ENCODE measurements at regions not wholly inside any gene's neighbourhood (a gene's known extent, or its start where the extent isn't known, plus 50 kb on each side); places are given as distances from the start of the nearest gene placed in this dataset.
"Not testable (repeated sequence)": the region's sequence is repeated elsewhere in the genome, so short reads cannot be mapped to it uniquely, and the experiment has no call there.

DNA sequence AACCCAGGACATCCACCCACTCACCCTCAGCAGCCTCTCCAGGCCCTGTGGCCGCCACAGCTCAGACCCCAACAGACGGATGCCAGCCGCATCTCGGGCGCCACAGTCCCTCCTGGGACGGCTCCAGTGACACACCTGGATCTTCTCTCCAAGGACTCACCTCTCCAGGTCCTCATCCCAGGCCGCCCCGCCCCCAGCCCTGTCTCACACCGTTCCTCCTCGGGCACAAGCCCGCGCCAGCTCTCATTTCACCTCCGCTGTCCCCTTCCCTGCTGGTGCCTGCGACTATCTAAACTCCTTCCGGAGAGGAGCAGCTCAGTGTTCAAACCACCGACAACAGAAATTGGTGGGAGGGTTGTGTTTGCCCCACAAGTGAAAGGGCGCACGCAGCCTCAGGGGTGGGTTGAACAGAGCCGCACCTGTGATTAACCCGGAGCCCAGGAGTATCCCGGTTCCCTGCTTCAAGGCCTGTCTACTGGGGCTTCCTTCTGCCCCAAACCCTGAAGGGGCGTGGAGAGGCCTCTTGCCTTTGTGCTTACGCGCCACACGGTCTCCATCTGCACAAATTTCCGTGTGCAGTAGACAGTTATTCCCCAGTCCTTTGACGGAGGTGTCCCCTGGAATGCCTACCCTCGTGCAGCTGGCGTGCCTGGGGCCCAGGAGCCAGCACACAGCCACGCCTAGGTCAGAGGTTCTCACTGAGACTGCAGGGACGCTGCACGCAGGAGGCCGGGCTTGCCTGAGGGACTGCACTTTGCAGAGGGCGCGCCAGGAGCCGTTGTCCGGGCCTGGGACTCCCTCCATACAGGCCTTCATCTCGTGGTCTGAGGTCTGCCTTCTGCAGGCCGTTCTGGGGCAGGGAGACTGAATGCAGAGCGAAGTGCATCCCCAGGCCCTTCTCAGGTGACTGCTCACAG lies 232.7 kb downstream of the DLL1 start:
- no peak overlapping the region for H3K4me2 ChIP-seq (ENCODE audit: low read depth, low read length, poor library complexity, severe bottlenecking)
- no peaks in the 10 kb centered on the region for H3K79me2 ChIP-seq (ENCODE audit: insufficient read depth, low read length)
- no peaks in the 10 kb centered on the region for H4K20me1 ChIP-seq (ENCODE audit: low read depth, low read length)
- no peak overlapping the region for H3K4me3 ChIP-seq (ENCODE audit: insufficient read depth, low read length, poor library complexity, severe bottlenecking)
- H3K9ac ChIP-seq (ENCODE audit: low read length), result no peak overlapping the region
- H3K36me3 ChIP-seq (ENCODE audit: low read length), result no peaks in the 10 kb centered on the region
- no peaks in the 10 kb centered on the region; the same call in 1 of the 2 replicates for H3K9me3 ChIP-seq (ENCODE audit: insufficient read depth, low read length)
- H3F3A ChIP-seq (ENCODE audit: insufficient read depth), result no peaks in the 10 kb centered on the region
- no peak for TF ChIP-seq CTCF (IDR thresholded peaks at IDR 0.05; ENCODE audit: insufficient read depth, low read length, poor library complexity, severe bottlenecking)
- TF ChIP-seq EZH2phosphoT487 (conservative IDR thresholded peaks at IDR 0.05; ENCODE audit: low read length), result no peak
- no peaks in the 10 kb centered on the region for H3K27me3 ChIP-seq (ENCODE audit: low read length)
- H3K9me2 ChIP-seq (replicated peaks; ENCODE audit: insufficient read depth, low read length), result no peaks in the 10 kb centered on the region
- H3K27ac ChIP-seq (ENCODE audit: low read depth, low read length), result no peak overlapping the region
- H2AFZ ChIP-seq (ENCODE audit: low read depth, low read length, severe bottlenecking), result no peak overlapping the region

DNA sequence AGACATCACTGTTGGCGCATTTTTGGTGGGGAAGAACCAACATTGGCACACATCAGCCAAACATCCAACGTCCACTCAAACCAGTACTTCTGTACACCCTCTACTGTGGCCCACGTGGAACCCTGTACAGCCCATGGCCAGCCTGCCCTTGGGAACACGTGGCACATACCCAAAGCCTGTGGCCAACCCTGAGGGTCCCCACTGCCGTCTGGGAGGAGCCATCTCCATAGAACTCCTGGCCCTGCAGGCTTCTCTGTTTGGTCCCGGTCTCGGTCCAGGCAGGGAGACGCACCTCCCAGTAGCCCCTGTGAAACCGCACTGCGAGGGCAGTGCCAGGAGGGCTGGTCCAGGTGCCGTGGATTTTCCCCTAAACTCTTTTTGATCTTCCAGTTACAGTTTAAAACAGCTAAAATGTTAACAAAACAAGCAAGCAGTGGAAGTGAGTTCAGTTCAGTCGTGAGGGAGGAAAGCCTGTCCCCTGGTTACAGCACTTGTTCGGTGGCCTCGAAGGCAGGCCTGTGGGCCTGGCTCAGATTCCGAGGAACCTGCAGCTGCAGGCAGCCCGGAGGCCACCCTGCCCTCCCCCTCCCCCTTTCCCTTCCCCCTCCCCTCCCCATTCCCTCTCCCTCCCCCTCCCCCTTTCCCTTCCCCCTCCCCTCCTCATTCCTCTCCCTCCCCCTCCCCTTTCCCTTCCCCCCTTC lies 233.7 kb downstream of the DLL1 start:
- H2AFZ ChIP-seq (ENCODE audit: low read depth, low read length, severe bottlenecking), result no peak overlapping the region
- H3K79me2 ChIP-seq (ENCODE audit: insufficient read depth, low read length), result no peaks in the 10 kb centered on the region
- no peaks in the 10 kb centered on the region for H4K20me1 ChIP-seq (ENCODE audit: low read depth, low read length)
- H3K9ac ChIP-seq (ENCODE audit: low read length), result no peak overlapping the region
- no peaks in the 10 kb centered on the region; the same call in 1 of the 2 replicates for H3K9me3 ChIP-seq (ENCODE audit: insufficient read depth, low read length)
- TF ChIP-seq CTCF (IDR thresholded peaks at IDR 0.05; ENCODE audit: insufficient read depth, low read length, poor library complexity, severe bottlenecking), result no peak
- no peaks in the 10 kb centered on the region for H3K36me3 ChIP-seq (ENCODE audit: low read length)
- no peaks in the 10 kb centered on the region for H3K27me3 ChIP-seq (ENCODE audit: low read length)
- no peak overlapping the region for H3K27ac ChIP-seq (ENCODE audit: low read depth, low read length)
- no peaks in the 10 kb centered on the region for H3K9me2 ChIP-seq (replicated peaks; ENCODE audit: insufficient read depth, low read length)
- no peak overlapping the region for H3K4me2 ChIP-seq (ENCODE audit: low read depth, low read length, poor library complexity, severe bottlenecking)
- no peaks in the 10 kb centered on the region for H3F3A ChIP-seq (ENCODE audit: insufficient read depth)
- H3K4me3 ChIP-seq (ENCODE audit: insufficient read depth, low read length, poor library complexity, severe bottlenecking), result no peak overlapping the region

DNA sequence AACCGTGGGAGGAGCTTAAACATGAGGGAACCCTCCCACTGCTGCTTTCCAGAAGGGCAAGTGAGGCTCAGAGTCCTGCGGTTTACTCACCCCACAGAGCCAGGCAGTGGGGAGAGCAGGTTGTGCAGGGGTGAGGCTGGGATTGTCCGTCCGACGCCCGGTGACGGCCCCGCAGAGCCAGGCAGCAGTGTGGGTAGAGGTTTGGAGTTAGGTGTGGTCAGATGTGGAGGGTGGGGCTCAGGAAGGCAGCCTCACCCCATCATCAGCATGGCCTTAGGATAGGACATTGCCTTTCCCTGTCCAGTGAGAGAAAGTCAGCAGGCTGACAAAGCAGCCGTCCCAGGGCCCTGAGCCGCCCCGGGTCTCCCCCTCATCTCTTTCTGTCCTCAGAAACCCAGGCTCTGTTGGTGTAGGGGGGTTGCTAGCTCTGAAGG lies 234.6 kb downstream of the DLL1 start:
- H3K27me3 ChIP-seq (ENCODE audit: low read length), result no peaks in the 10 kb centered on the region
- TF ChIP-seq EZH2phosphoT487 (conservative IDR thresholded peaks at IDR 0.05; ENCODE audit: low read length) (no peak), CTCF (IDR thresholded peaks at IDR 0.05; ENCODE audit: insufficient read depth, low read length, poor library complexity, severe bottlenecking) (no peak)
- H3K9ac ChIP-seq (ENCODE audit: low read length), result no peak overlapping the region
- H3K36me3 ChIP-seq (ENCODE audit: low read length), result no peaks in the 10 kb centered on the region
- no peak overlapping the region for H3K27ac ChIP-seq (ENCODE audit: low read depth, low read length)
- no peaks in the 10 kb centered on the region for H3K9me2 ChIP-seq (replicated peaks; ENCODE audit: insufficient read depth, low read length)
- no peaks in the 10 kb centered on the region; the same call in 1 of the 2 replicates for H3K9me3 ChIP-seq (ENCODE audit: insufficient read depth, low read length)
- H2AFZ ChIP-seq (ENCODE audit: low read depth, low read length, severe bottlenecking), result no peak overlapping the region
- no peak overlapping the region for H3K4me3 ChIP-seq (ENCODE audit: insufficient read depth, low read length, poor library complexity, severe bottlenecking)
- H4K20me1 ChIP-seq (ENCODE audit: low read depth, low read length), result no peaks in the 10 kb centered on the region
- H3K79me2 ChIP-seq (ENCODE audit: insufficient read depth, low read length), result no peaks in the 10 kb centered on the region
- H3F3A ChIP-seq (ENCODE audit: insufficient read depth), result no peaks in the 10 kb centered on the region
- no peak overlapping the region for H3K4me2 ChIP-seq (ENCODE audit: low read depth, low read length, poor library complexity, severe bottlenecking)

GRCh38 chr6:170055797-170056196 lies 235.1 kb downstream of the DLL1 start:
- H3K79me2 ChIP-seq (ENCODE audit: insufficient read depth, low read length); H4K20me1 ChIP-seq (ENCODE audit: low read depth, low read length); H3F3A ChIP-seq (ENCODE audit: insufficient read depth); H3K27ac ChIP-seq (ENCODE audit: low read depth, low read length); H3K36me3 ChIP-seq (ENCODE audit: low read length); H3K9ac ChIP-seq (ENCODE audit: low read length); H3K4me3 ChIP-seq (ENCODE audit: insufficient read depth, low read length, poor library complexity, severe bottlenecking); H3K9me2 ChIP-seq (replicated peaks; ENCODE audit: insufficient read depth, low read length); H3K4me2 ChIP-seq (ENCODE audit: low read depth, low read length, poor library complexity, severe bottlenecking); H3K9me3 ChIP-seq (ENCODE audit: insufficient read depth, low read length); H2AFZ ChIP-seq (ENCODE audit: low read depth, low read length, severe bottlenecking); H3K27me3 ChIP-seq (ENCODE audit: low read length): not testable (repeated sequence)

All from SU-DHL-6 (cell line).